ENCODE measurements at regions not wholly inside any gene's neighbourhood (a gene's known extent, or its start where the extent isn't known, plus 50 kb on each side); places are given as distances from the start of the nearest gene placed in this dataset.

- intact Hi-C loops (cut with micrococcal nuclease): no loop called here
- H3K27me3 Mint-ChIP-seq: no peaks in the 10 kb centered on the region
- H3K36me3 Mint-ChIP-seq: no peaks in the 10 kb centered on the region
- no peak for DNase-seq
- no peak overlapping the region for H3K27ac Mint-ChIP-seq
- ChIA-PET CTCF (no interaction called here), POLR2A (no interaction called here)
- peaks cover 2% of the 10 kb centered on the region for H3K9me3 Mint-ChIP-seq
- no peaks in the 10 kb centered on the region for H3K4me1 Mint-ChIP-seq (ENCODE audit: low read depth)
- no peak overlapping the region for H3K4me3 Mint-ChIP-seq
Observed at GRCh38 chr15:87129916-87130315, 1050.2 kb downstream of the AGBL1 start.

- CTCF ChIA-PET: interaction anchor here (0.7 kb wide), 1 partner anchor 24 kb away, joined by 3 read pairs; no protein-coding TSS in a partner anchor
- intact Hi-C loops (cut with micrococcal nuclease): no loop called here
- H3K27me3 Mint-ChIP-seq: no peaks in the 10 kb centered on the region
Observed at GRCh38 chr15:87123676-87124382, 1044.2 kb downstream of the AGBL1 start.

GRCh38 chr15:87121336-87121735 lies 1041.7 kb downstream of the AGBL1 start:
- ChIA-PET CTCF (no interaction called here), POLR2A (no interaction called here)
- Mint-ChIP-seq H3K4me1 (ENCODE audit: low read depth) (no peaks in the 10 kb centered on the region), H3K36me3 (no peaks in the 10 kb centered on the region), H3K27ac (no peak overlapping the region), H3K9me3 (no peaks in the 10 kb centered on the region), H3K4me3 (no peak overlapping the region), H3K27me3 (no peaks in the 10 kb centered on the region)
- no peak for DNase-seq
- intact Hi-C loops (cut with micrococcal nuclease): no loop called here

More at GRCh38 chr15:87123676-87124382, 1044.2 kb downstream of the AGBL1 start:
- Mint-ChIP-seq H3K4me1 (ENCODE audit: low read depth) (no peaks in the 10 kb centered on the region), H3K27ac (no peak overlapping the region), H3K36me3 (no peaks in the 10 kb centered on the region), H3K9me3 (no peaks in the 10 kb centered on the region), H3K4me3 (no peak overlapping the region)
- DNase-seq: no peak
- POLR2A ChIA-PET: no interaction called here

GRCh38 chr15:87120555-87120954 lies 1040.9 kb downstream of the AGBL1 start:
- POLR2A ChIA-PET: no interaction called here
- intact Hi-C loops (cut with micrococcal nuclease): no loop called here
- no peaks in the 10 kb centered on the region for H3K36me3 Mint-ChIP-seq
- no peaks in the 10 kb centered on the region for H3K4me1 Mint-ChIP-seq (ENCODE audit: low read depth)
- H3K9me3 Mint-ChIP-seq: no peaks in the 10 kb centered on the region
- no peak overlapping the region for H3K27ac Mint-ChIP-seq
- CTCF ChIA-PET: no interaction called here
- no peak for DNase-seq
- no peak overlapping the region for H3K4me3 Mint-ChIP-seq
- no peaks in the 10 kb centered on the region for H3K27me3 Mint-ChIP-seq

- Mint-ChIP-seq H3K27ac (no peak overlapping the region), H3K4me3 (no peak overlapping the region), H3K9me3 (no peaks in the 10 kb centered on the region), H3K27me3 (no peaks in the 10 kb centered on the region), H3K36me3 (no peaks in the 10 kb centered on the region), H3K4me1 (ENCODE audit: low read depth) (no peaks in the 10 kb centered on the region)
- POLR2A ChIA-PET: no interaction called here
- CTCF ChIA-PET: no interaction called here
- DNase-seq: no peak
- intact Hi-C loops (cut with micrococcal nuclease): no loop called here
Observed at GRCh38 chr15:87118846-87119245, 1039.2 kb downstream of the AGBL1 start.

- Mint-ChIP-seq H3K4me3 (no peak overlapping the region), H3K9me3 (no peaks in the 10 kb centered on the region), H3K4me1 (ENCODE audit: low read depth) (no peaks in the 10 kb centered on the region), H3K27me3 (no peaks in the 10 kb centered on the region), H3K36me3 (no peaks in the 10 kb centered on the region), H3K27ac (no peak overlapping the region)
- ChIA-PET CTCF (no interaction called here), POLR2A (no interaction called here)
- DNase-seq: no peak
- intact Hi-C loops (cut with micrococcal nuclease): no loop called here
Observed at GRCh38 chr15:87118435-87118834, 1038.8 kb downstream of the AGBL1 start.

- ChIA-PET POLR2A (no interaction called here), CTCF (no interaction called here)
- Mint-ChIP-seq H3K27me3 (no peaks in the 10 kb centered on the region), H3K27ac (no peak overlapping the region), H3K4me3 (no peak overlapping the region), H3K36me3 (no peaks in the 10 kb centered on the region), H3K4me1 (ENCODE audit: low read depth) (no peaks in the 10 kb centered on the region), H3K9me3 (no peaks in the 10 kb centered on the region)
- intact Hi-C loops (cut with micrococcal nuclease): no loop called here
- no peak for DNase-seq
Observed at GRCh38 chr15:87115795-87116194, 1036.1 kb downstream of the AGBL1 start.

- Mint-ChIP-seq H3K27ac (no peak overlapping the region), H3K36me3 (no peaks in the 10 kb centered on the region), H3K27me3 (peaks cover 8% of the 10 kb centered on the region), H3K4me1 (ENCODE audit: low read depth) (no peaks in the 10 kb centered on the region), H3K9me3 (peaks cover 14% of the 10 kb centered on the region), H3K4me3 (no peak overlapping the region)
- DNase-seq: no peak
- intact Hi-C loops (cut with micrococcal nuclease): no loop called here
- ChIA-PET POLR2A (no interaction called here), CTCF (interaction anchor here (1.0 kb wide), 1 partner anchor 404 kb away, joined by 3 read pairs; no protein-coding TSS in a partner anchor)
Observed at GRCh38 chr15:87099916-87100315, 1020.2 kb downstream of the AGBL1 start.

GRCh38 chr15:87089551-87089950 lies 1009.9 kb downstream of the AGBL1 start:
- H3K36me3 Mint-ChIP-seq: no peaks in the 10 kb centered on the region
- DNase-seq: no peak
- no peaks in the 10 kb centered on the region for H3K4me1 Mint-ChIP-seq (ENCODE audit: low read depth)
- H3K4me3 Mint-ChIP-seq: no peak overlapping the region
- no peaks in the 10 kb centered on the region for H3K9me3 Mint-ChIP-seq
- no peak overlapping the region for H3K27ac Mint-ChIP-seq
- H3K27me3 Mint-ChIP-seq: no peaks in the 10 kb centered on the region
- ChIA-PET CTCF (no interaction called here), POLR2A (no interaction called here)
- intact Hi-C loops (cut with micrococcal nuclease): no loop called here

GRCh38 chr15:87083201-87083600 lies 1003.5 kb downstream of the AGBL1 start:
- ChIA-PET CTCF (no interaction called here), POLR2A (no interaction called here)
- intact Hi-C loops (cut with micrococcal nuclease): no loop called here
- Mint-ChIP-seq H3K4me1 (ENCODE audit: low read depth) (no peaks in the 10 kb centered on the region), H3K27me3 (no peaks in the 10 kb centered on the region), H3K4me3 (no peak overlapping the region), H3K27ac (no peak overlapping the region), H3K9me3 (no peaks in the 10 kb centered on the region), H3K36me3 (no peaks in the 10 kb centered on the region)
- no peak for DNase-seq

GRCh38 chr15:87082581-87082980 lies 1002.9 kb downstream of the AGBL1 start:
- DNase-seq: no peak
- intact Hi-C loops (cut with micrococcal nuclease): no loop called here
- POLR2A ChIA-PET: no interaction called here
- no peaks in the 10 kb centered on the region for H3K9me3 Mint-ChIP-seq
- no peaks in the 10 kb centered on the region for H3K36me3 Mint-ChIP-seq
- CTCF ChIA-PET: no interaction called here
- no peaks in the 10 kb centered on the region for H3K27me3 Mint-ChIP-seq
- no peak overlapping the region for H3K27ac Mint-ChIP-seq
- H3K4me1 Mint-ChIP-seq (ENCODE audit: low read depth): no peaks in the 10 kb centered on the region
- H3K4me3 Mint-ChIP-seq: no peak overlapping the region

GRCh38 chr15:87080547-87080946 lies 1000.9 kb downstream of the AGBL1 start:
- no peaks in the 10 kb centered on the region for H3K27me3 Mint-ChIP-seq
- intact Hi-C loops (cut with micrococcal nuclease): no loop called here
- ChIA-PET POLR2A (no interaction called here), CTCF (no interaction called here)
- no peak overlapping the region for H3K27ac Mint-ChIP-seq
- no peaks in the 10 kb centered on the region for H3K9me3 Mint-ChIP-seq
- no peak overlapping the region for H3K4me3 Mint-ChIP-seq
- H3K36me3 Mint-ChIP-seq: no peaks in the 10 kb centered on the region
- H3K4me1 Mint-ChIP-seq (ENCODE audit: low read depth): no peaks in the 10 kb centered on the region
- no peak for DNase-seq

Data from activated CD4-positive, alpha-beta memory T cell treated with anti-CD3 and anti-CD28 coated beads for 36 hours (primary cell).